Gastrocnemius medialis (tissue), 4 donors: ENCODE measurements at regions not wholly inside any gene's neighbourhood (a gene's known extent, or its start where the extent isn't known, plus 50 kb on each side); places are given as distances from the start of the nearest gene placed in this dataset.

Experiments used
- CTCF ChIP-seq, 5 experiments: fragments of 450-650 bp in 3 of 5; fragments of 200-600 bp in 2 of 5; sonication (generic) in 2 of 5; IDR thresholded peaks in 4 of 5; conservative IDR thresholded peaks in 1 of 5; 1 replicate in 4 of 5; 2 replicates in 1 of 5; pipeline ENCODE4 v1.5.1; 2016 to 2019; ENCODE audit warnings: antibody characterized with exemption in 5 of 5, mild to moderate bottlenecking in 3 of 5, moderate library complexity in 3 of 5
- POLR2A ChIP-seq, 2 donors: fragments of 450-650 bp; IDR thresholded peaks; one replicate each; pipeline ENCODE4 v1.6.1; 2017; ENCODE audit warnings: antibody characterized with exemption in 2 of 2, mild to moderate bottlenecking in 2 of 2, moderate library complexity in 2 of 2

- TF ChIP-seq POLR2A (IDR thresholded peaks at IDR 0.05), result no peak
- no peak for TF ChIP-seq CTCF (IDR thresholded peaks at IDR 0.05 in 4 of 5, conservative IDR thresholded peaks at IDR 0.05 in 1 of 5)
These were observed 469.3 kb downstream of the NEBL start for GRCh38 chr10:20427821-20428220.
